ENCODE measurements at regions not wholly inside any gene's neighbourhood (a gene's known extent, or its start where the extent isn't known, plus 50 kb on each side); places are given as distances from the start of the nearest gene placed in this dataset.
"Not testable (repeated sequence)": the region's sequence is repeated elsewhere in the genome, so short reads cannot be mapped to it uniquely, and the experiment has no call there.

DNA sequence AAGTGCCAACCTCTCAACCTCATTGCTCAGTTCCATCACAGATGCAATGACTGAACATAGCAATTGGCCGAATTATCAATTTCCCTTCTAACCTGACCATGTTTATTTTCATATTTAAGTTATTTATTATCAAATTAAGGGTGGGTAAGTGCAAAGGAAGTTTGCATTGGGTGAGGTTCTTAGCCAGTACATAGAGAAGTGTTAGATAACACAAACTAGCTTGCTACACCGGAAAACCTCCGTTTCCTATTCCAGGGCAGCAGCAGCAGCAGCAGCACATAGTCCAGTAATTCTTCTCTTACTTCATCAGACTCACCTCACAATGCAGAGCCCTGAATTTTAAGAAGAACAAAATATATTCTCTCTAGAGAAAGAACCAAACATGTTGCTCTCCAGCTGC is 200.5 kb upstream of the OR4E1 start:
- no peak for DNase-seq

DNA sequence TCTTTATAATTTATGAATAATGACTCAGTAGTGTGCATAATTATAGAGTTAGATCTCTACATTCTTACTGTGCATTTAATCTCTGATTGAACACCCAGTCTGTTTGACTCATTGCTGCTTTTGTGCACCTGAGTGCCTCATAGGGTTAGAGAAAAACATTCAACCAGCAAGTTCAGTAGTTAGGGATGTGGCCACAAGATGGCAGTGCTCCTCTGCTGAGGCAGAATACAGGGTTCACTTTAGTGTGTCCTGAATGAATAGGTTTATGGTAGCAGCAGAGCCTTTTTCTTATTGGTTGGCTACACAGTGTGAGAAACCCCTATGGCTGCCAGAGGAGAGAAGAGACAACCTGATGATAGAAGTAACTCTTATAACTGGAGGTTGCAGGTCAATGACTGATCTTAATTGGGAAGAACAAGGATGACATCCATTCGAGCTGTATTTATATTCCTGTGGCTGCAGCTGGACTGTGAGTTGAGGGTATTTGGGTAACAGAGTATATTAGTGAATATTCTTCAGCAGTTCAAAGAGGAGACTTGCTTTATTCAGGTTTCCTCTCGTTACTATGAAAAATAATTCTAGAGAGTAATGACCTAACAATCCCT is 194.9 kb upstream of the OR4E1 start:
- DNase-seq, result peak; percentile 50

DNA sequence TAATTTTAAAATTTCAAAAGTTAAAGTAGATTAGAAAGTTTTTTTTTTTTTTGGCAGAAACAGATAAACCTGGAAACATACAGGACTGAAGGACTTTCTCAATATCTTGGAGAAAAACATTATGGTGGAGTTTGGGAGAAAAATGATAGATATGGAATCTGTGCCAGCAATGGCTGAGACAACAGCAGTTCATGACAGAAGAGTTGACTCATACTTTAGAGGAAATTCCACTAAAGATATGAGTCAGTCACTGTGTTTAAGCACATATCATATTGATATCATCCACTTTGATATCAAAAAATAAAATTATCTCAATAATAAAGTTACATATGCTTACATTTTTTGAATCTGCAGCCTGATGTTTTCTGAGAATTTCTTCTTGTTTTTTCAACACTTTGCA is 193.9 kb upstream of the OR4E1 start:
- DNase-seq, result no peak

DNA sequence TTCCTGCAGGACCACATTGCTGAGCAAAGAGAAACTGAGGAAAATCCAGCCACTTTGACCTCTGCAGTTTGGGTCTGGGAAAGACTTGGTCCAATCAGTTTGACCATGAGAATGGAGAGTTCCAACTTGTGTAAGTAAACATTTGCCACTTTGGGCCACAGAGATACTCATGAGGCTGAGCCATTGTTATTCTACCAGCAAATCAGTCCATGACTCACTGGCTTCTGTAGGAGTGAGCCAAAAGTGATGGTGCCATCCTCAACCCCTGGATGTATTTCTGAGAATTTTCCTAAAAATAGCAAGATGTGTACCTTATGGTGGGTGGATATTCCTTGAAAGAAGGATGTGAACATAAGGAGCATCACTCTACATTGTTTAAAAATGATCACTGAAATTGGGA is 192.9 kb upstream of the OR4E1 start:
- no peak for DNase-seq

DNA sequence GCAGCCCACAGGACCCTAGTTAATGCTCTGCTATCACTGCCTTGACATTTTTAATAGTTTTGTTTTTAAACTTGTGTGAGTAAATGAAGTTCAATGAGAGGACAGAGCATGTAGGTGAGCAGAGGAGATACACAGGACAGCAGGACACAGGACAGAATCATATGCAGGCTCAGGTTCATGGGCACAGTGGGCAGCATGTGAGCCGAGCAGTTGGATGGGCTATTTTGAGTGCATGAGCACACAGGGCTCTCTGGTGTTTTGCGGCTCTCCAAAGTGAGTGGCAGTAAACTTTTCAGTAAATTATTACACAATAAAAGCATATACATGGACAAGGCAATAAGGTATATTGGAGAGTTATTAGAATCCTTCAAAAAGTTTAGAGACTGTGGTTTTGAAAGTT is 189.7 kb upstream of the OR4E1 start:
- DNase-seq, result no peak

DNA sequence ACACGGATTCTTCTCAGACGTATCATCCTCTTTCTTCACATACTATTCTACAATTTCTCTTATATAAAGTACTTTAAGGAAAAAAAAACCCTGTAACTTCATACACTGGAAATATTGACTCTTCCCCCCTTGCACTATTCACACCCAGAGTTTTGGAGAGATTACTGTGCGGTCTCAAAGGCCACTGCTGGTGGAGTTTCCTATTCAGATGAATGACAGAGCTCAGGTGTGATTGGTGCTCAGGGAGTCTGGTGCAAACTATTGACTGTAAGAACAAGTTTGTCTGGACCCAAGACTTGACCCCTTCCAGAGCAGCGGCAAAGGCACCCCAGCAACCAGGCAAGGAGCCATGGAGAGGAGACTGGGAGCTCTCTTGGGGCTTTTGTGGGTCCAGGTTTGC is 187.5 kb upstream of the OR4E1 start:
- DNase-seq, result no peak

DNA sequence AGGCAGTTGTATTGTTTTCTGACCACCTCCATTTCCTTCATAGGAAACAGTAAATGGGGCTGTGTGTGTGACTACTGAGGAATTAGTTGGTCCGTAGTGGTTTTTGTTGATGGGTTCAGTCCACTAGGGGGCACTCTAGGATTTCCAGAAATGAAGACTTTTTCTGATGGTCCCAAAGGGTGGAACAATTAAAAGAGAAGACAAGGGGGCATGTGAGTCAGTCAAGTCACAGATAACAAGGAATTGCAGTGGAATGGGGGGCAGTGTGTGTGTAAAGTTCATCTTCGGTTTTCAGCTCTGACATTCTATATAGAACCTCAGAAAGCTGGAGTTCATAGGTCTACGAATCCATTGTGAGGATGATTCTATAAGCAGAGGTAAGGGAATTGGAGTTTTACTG is 186.6 kb upstream of the OR4E1 start:
- no peak for DNase-seq

DNA sequence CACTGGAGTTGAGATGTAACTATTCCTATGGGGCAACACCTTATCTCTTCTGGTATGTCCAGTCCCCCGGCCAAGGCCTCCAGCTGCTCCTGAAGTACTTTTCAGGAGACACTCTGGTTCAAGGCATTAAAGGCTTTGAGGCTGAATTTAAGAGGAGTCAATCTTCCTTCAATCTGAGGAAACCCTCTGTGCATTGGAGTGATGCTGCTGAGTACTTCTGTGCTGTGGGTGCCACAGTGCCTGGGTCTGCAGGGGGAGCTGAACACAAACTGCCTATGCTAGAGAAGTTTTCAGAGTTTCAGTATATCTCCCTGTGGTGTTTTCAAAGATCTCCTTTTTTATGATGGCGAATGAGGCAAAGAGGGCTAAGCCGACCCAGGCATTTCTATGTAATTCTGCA is 179.2 kb upstream of the OR4E1 start:
- DNase-seq, result no peak

DNA sequence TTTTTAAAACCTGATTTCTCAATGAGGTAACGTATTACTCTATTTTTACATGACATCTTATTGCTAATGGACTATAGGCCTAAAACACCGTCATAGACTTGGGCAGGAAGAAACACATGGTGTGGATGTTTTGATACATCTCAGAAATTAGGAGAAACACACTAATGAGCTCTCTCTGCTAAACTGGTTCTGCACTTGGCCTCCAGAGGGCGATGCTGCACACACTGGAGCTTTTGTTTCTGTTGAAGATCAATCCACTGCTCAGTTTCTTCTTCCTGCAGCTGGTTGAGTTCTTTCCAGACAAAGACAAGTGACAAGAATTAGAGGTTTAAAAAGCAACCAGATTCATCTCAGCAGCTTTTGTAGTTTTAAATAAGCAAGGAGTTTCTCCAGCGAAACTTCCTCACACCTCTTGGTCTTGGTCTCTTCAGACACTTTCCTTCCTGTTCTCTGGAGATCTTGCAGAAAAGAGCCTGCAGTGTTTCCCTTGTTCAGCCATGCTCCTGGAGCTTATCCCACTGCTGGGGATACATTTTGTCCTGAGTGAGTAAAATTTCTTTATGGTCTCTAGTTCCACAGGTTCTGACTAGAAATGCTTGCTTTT is 178.5 kb upstream of the OR4E1 start:
- DNase-seq, result peak; percentile 63

DNA sequence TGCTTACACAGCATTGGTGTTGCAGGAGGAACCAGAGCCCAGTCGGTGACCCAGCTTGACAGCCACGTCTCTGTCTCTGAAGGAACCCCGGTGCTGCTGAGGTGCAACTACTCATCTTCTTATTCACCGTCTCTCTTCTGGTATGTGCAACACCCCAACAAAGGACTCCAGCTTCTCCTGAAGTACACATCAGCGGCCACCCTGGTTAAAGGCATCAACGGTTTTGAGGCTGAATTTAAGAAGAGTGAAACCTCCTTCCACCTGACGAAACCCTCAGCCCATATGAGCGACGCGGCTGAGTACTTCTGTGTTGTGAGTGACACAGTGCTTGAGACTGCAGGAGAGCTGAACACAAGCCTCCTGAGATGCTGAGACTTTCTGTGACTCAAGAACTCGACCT is 173.3 kb upstream of the OR4E1 start:
- DNase-seq, result not testable (repeated sequence)

DNA sequence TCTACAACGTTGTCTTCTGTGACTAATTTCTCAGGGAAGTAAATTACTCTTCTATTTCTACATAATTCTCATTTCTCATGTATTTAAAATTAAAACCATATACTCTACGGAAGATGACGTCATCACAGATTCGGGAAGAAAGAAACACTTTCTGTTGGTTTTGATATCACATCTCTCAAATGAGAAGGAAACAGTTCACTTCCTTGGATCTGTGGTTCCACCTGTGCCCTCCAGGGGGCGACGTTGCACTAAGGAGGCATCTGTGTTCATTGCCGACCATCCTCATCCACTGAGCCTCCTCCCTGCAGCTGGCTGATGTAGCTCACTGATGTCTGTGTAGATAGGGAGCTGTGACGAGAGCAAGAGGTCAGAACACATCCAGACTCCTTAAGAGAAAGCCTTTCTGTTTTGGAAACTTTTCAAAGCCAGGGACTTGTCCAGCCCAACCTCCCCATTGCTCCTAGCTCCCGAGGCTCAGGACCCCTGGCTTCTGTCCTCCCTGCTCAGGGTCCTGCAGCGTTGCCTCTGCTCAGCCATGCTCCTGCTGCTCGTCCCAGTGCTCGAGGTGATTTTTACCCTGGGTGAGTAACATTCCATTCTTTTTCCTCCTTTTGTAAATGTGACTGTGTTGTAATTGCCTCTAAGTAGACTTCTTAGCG is 172.7 kb upstream of the OR4E1 start:
- DNase-seq, result peak; percentile 24

DNA sequence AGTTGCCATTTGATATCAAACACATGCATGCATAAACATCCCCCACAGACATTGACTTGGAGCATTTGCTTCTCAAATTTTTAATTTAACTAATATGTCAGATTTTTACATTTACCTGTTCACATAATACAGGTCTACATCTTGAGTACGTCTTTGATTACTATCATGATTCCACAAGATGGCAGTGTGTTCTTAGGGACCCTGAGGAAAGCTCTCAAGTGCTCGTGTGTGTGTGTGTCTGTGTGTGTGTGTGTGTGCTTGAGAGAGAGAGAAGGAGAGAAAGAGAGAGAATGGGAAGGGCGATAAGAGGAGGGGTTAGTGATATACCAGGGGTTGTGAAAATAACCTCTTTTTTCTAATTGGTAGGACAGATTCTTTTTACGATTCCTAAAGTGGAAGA is 167.1 kb upstream of the OR4E1 start:
- DNase-seq, result no peak

DNA sequence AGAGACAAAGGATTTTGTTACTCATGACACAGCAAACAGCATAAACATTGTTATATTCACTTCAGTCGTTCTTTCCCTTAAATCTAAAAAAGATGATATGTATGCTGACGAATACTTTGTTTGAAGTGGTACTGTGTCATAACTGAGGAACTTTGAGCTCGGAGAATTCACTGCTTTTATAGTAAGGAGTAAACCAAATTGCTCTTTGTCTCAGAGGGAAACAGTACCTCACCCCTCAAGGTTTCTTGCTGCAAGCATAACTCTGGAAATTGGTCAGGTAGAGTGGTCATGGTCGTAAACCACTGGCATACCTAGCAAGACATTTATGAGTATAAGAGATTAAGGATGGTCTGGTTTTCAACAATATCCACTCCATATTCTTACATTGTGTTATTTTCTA is 160.2 kb upstream of the OR4E1 start:
- DNase-seq, result no peak

DNA sequence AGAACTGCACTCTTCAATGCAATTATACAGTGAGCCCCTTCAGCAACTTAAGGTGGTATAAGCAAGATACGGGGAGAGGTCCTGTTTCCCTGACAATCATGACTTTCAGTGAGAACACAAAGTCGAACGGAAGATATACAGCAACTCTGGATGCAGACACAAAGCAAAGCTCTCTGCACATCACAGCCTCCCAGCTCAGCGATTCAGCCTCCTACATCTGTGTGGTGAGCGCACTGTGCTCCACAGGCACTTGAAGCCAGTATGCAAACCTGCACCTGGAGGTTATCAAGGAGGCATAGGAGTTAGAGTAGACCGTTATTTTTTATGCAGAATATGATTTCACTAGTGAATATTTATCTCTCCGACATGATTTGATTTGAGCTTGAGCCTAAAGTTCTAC is 152.2 kb upstream of the OR4E1 start:
- no peak for DNase-seq

DNA sequence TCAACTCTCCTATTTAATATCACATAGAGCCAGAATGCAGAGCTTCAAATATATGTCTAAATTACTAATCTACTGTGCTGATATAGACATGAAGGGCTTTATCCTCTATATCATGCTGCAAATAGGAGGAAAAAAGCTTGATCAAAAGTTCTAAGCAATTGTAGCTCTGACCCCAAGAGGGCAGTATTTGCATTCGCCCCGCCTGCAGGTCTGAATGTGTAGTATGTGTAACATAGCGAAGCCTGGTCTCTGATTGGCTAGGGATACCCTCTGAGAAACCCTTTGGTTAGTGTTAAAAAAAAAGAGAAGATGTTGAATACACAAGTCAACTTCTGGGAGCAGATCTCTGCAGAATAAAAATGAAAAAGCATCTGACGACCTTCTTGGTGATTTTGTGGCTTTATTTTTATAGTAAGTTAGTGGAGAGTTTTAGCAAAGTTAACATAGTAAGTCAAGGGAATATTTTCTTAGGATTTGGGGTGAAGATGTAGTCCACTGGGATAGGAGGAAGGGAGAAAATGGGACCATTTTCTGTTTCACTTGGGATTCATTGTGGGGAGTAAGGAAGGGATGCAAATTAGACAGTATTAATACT is 151.6 kb upstream of the OR4E1 start:
- peak; percentile 64 for DNase-seq

DNA sequence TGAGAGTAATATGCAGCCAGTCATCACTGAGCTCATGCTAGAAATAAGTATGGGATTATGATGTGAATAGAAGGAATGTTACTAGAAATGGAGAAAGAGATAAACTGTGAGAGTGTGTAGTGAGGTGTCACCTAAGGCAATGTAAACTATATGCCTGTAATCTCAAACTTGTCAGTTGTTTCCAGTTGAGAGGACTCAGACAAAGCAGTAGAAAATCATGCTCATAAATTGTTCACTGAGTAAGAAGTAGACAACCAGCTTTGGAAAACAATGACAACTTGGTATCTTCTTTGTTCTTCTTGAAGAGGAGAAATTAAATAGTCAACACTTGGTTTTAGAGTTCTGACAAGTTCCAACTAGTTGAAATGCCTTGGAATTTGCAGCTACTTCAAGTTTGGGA is 148.5 kb upstream of the OR4E1 start:
- DNase-seq, result no peak

DNA sequence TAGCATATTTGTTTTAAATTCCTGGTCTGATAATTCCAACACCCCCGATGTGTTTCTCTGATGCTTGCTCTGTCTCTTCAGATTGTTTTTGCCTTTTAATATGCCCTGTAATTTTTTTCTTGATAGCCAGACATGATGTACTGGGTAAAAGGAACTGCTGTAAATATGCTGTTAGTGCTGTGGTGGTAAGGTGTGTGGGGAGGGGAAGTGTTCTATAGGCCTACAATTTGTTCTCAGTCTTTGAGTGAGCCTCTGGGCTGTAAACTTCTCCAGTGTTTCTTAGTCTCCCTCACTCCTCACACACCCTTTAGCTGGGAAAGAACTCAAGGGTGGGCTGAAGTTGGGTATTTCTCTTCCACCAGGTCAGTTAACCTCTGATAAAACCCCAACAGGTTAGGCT is 147.0 kb upstream of the OR4E1 start:
- DNase-seq, result no peak

DNA sequence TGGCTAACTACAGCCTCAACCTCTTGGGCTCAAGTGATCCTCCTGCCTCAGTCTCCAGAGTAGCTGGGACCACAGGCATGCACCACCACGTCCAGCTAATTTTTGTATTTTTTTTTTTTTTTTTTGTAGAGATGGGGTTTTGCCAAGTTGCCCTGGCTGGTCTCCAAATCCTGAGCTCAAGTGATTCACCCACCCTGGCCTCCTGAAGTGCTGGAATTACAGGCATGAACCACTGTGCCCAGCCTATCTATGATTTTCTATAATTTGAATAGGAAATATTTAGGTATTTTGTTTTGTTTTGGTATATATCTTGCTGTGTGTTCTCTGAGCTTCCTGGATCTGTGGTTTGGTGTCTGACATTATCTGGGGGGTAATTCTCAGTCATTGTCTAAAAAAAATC is 146.3 kb upstream of the OR4E1 start:
- DNase-seq, result not testable (repeated sequence)

DNA sequence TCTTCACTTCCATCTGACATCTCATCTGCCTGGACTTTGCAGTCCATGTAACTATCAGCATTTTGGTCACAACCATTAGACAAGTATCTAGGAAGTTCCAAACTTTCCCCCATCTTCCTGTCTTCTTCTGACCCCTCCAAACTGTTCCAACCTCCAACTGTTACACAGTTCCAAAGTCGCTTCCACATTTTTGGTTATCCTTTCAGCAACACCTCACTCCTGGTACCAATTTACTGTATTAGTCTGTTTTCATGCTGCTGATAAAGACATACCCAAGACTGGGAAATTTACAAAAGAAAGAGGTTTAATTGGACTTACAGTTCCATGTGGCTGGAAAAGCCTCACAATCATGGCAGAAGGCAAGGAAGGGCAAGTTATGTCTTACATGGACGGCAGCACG is 143.4 kb upstream of the OR4E1 start:
- DNase-seq, result not testable (repeated sequence)

DNA sequence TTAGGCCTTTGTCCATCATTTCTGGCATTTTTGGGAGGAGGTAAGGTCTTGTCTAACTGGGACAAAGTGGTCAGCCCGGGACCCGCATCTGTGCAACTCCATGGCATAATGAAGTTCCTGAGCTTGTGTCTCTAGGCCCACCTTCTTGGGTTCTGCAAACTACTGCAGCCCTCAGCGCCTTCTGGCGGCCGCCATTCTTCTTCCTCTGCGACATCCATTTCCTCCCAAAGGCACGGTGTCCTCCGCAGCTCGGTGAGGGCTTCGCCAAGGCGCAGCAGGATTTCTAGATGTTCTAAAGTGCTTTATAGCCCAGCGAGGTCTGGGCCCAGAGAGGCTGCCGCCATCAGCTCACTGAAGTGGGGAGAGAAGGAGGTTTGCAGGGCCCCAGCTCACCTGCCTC is 134.4 kb upstream of the OR4E1 start:
- no peak for DNase-seq

DNA sequence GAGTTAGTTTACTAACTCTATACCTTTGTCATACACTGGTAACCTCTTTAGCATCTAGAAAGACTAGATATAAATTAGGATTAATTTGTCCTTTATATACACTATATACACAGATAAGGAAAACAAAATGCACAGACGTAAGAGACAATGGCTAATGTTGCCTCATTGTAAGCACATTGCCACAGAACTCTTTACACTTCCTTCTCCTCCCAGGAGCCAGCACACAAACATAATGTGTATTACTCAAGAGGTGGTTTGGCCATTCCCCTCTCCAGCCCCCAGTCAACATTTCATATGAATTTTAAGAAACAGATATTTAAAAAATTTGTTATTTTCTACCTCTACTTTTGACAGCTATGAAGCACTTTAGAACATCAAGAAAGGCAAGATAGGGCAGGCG is 131.4 kb upstream of the OR4E1 start:
- no peak for DNase-seq

DNA sequence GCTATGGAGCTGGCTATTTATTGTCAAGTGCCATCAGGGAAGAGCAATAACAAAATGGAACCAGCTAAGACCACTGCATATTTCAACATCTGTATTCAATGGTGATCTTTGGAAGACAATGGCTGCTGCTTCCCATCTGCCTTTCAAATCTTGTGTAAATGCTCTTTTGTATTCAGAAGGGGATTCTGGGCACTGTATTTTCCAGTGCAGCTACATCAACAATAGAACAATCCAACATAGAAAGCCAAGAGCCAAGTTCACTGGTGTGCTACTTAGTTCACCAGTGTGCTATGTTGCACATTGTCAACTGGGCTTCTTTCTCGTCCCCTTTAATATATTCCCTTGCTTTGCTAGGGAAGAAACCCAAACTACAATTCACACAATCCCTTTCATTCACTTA is 128.8 kb upstream of the OR4E1 start:
- no peak for DNase-seq

DNA sequence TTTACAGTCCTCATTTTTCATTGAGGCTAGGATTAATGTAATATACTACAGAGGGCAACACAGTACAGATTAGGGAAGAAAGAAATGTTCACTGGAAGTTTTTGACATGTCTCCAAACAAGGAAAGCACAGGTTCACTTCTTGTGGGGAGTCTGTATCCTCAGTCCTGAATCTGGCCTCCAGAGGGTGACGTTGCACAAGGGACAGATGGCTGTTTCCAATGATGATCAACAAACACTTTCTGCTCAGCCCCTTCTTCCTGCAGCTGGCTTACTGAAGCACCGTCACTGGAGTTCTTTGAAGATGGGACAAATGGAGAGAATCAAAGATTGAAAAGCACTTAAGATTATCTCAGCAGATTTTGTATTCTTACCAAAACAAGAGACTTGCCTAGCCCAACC is 123.3 kb upstream of the OR4E1 start:
- no peak for DNase-seq

DNA sequence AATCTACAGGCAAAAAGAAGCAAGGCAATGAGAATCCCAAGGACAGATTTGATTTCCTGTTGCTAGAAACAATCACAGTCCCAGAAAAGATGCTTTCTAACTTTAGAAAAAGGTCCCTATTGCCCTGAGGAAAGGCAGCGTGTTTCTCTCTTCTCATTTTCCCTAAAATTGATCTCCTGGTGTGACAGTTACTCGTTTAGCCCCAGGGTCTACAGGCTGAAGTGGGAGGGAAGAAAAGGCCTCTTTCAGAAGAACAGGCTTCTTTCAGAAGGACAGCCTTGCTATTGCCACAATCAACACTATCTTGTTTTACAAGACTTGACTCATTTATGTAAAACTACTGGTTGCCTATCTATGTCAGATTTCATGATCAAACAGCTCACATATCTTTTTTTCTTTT is 121.8 kb upstream of the OR4E1 start:
- no peak for DNase-seq

DNA sequence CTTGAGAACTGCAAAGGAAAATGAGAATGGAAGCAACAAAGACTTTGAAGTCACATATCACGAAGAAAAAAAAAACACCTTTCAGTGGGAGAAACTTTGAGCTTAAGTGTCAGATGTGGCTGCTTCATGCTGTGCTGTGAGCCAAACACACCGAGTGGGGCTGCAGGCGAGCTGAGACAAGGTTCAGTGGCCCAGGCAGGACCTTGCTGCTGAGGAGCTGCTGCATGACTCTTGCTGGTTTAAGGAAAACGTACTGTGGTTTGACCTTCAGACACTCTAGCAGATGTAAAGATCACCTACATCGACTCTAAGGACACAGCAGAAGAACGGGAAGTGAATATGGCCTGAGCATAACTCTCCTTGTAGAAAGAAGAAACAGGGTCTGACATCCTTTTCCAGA is 118.1 kb upstream of the OR4E1 start:
- DNase-seq, result no peak
